Endodermal cell (in vitro differentiated cells): ENCODE measurements at regions not wholly inside any gene's neighbourhood (a gene's known extent, or its start where the extent isn't known, plus 50 kb on each side); places are given as distances from the start of the nearest gene placed in this dataset.

Experiments used
- DNase-seq: peaks from one replicate; pipeline ENCODE4 v3.0.0-alpha.2; 2017
- H3K27ac ChIP-seq: 2 replicates; pipeline ENCODE4 v1.5.1; 2013; ENCODE audit warnings: mild to moderate bottlenecking, low read depth, low read length, moderate library complexity
- H3K27me3 ChIP-seq: 2 replicates; pipeline ENCODE4 v1.6.1; 2013; ENCODE audit warnings: mild to moderate bottlenecking, low read length, moderate library complexity; ENCODE audit not compliant: insufficient read depth, control insufficient read depth, poor library complexity, severe bottlenecking
- H3K36me3 ChIP-seq: 2 replicates; pipeline ENCODE4 v1.7.0; 2013; ENCODE audit warnings: mild to moderate bottlenecking, low read length, moderate library complexity; ENCODE audit not compliant: control insufficient read depth, insufficient read depth
- H3K4me1 ChIP-seq: one replicate; pipeline ENCODE4 v1.7.0; 2013; ENCODE audit warnings: low read length; ENCODE audit not compliant: control insufficient read depth, insufficient read depth
- H3K4me3 ChIP-seq: 2 replicates; pipeline ENCODE4 v1.5.1; 2013; ENCODE audit warnings: mild to moderate bottlenecking, low read length, moderate library complexity
- H3K9ac ChIP-seq: 2 replicates; pipeline ENCODE4 v1.6.1; 2013; ENCODE audit warnings: mild to moderate bottlenecking, low read length, moderate library complexity; ENCODE audit not compliant: poor library complexity, severe bottlenecking; ENCODE audit errors: extremely low read depth
- H3K9me3 ChIP-seq: 2 replicates; pipeline ENCODE4 v1.6.1; 2013; ENCODE audit warnings: mild to moderate bottlenecking, low read length, moderate library complexity; ENCODE audit not compliant: control insufficient read depth
- H3K27ac Mint-ChIP-seq: 2 replicates; pipeline ENCODE4 v1.8.0; 2020; ENCODE audit warnings: mixed read lengths
- H3K27me3 Mint-ChIP-seq: 2 replicates; pipeline ENCODE4 v1.8.0; 2021; ENCODE audit warnings: mild to moderate bottlenecking, mixed read lengths; ENCODE audit not compliant: insufficient read depth
- H3K36me3 Mint-ChIP-seq: 2 replicates; pipeline ENCODE4 v1.8.0; 2020; ENCODE audit warnings: low read depth, mixed read lengths
- H3K4me1 Mint-ChIP-seq: 2 replicates; pipeline ENCODE4 v1.8.0; 2020; ENCODE audit warnings: mixed read lengths
- H3K4me3 Mint-ChIP-seq: 2 replicates; pipeline ENCODE4 v1.8.0; 2020; ENCODE audit warnings: mild to moderate bottlenecking, moderate library complexity, mixed read lengths
- H3K9me3 Mint-ChIP-seq: 2 replicates; pipeline ENCODE4 v1.8.0; 2020; ENCODE audit warnings: mild to moderate bottlenecking, mixed read lengths
- CTCF ChIP-seq: fragments of 200-600 bp; sonication (generic); conservative IDR thresholded peaks from 2 replicates; pipeline ENCODE4 v1.5.0; 2021; ENCODE audit warnings: antibody characterized with exemption, mild to moderate bottlenecking
- WGBS, 2 experiments: methylation state at CpG; one replicate each; pipeline versions ENCODE4 v1.1.5 to v1.1.7; 2013; ENCODE audit warnings: missing lambda C conversion rate in 2 of 2, mixed read lengths in 1 of 2; ENCODE audit not compliant: insufficient coverage in 1 of 2, insufficient read length in 1 of 2; 5-methylcytosine and 5-hydroxymethylcytosine counted together

- no peak overlapping the region for H3K27ac ChIP-seq
- Mint-ChIP-seq H3K27me3 (peaks cover 13% of the 10 kb centered on the region), H3K4me3 (no peak overlapping the region), H3K4me1 (peaks cover 34% of the 10 kb centered on the region), H3K9me3 (no peaks in the 10 kb centered on the region), H3K36me3 (no peaks in the 10 kb centered on the region), H3K27ac (peak overlapping the region; percentile 53)
- TF ChIP-seq CTCF: no peak
- DNase-seq: no peak
- H3K27me3 ChIP-seq: peaks cover 12% of the 10 kb centered on the region
- peaks cover 20% of the 10 kb centered on the region for H3K4me1 ChIP-seq
- WGBS, 2 experiments: 89 to 100% methylated on average over 1 of the region's 1 CpG
- H3K36me3 ChIP-seq: no peaks in the 10 kb centered on the region
- H3K9ac ChIP-seq: no peak overlapping the region
- H3K9me3 ChIP-seq: no peaks in the 10 kb centered on the region
- no peak overlapping the region for H3K4me3 ChIP-seq
These were observed 270.0 kb downstream of the UACA start for GRCh38 chr15:70493376-70493775.

GRCh38 chr15:70492240-70493177 lies 270.8 kb downstream of the UACA start:
- DNase-seq: no peak
- no peak overlapping the region for H3K4me3 Mint-ChIP-seq
- Histone ChIP-seq H3K27ac (no peak overlapping the region), H3K27me3 (peaks cover 12% of the 10 kb centered on the region), H3K4me3 (no peak overlapping the region), H3K9me3 (no peaks in the 10 kb centered on the region), H3K36me3 (no peaks in the 10 kb centered on the region), H3K4me1 (peaks cover 20% of the 10 kb centered on the region), H3K9ac (no peak overlapping the region)
- no peak for TF ChIP-seq CTCF
- peaks cover 34% of the 10 kb centered on the region for H3K4me1 Mint-ChIP-seq
- H3K9me3 Mint-ChIP-seq: no peaks in the 10 kb centered on the region
- H3K27ac Mint-ChIP-seq: no peak overlapping the region
- no peaks in the 10 kb centered on the region for H3K36me3 Mint-ChIP-seq
- WGBS, 2 experiments: 89 to 95% methylated on average over 8 to 20 of the region's 20 CpGs
- peaks cover 13% of the 10 kb centered on the region for H3K27me3 Mint-ChIP-seq

- Histone ChIP-seq H3K4me1 (peaks cover 20% of the 10 kb centered on the region), H3K9me3 (no peaks in the 10 kb centered on the region), H3K9ac (no peak overlapping the region), H3K27ac (no peak overlapping the region), H3K4me3 (no peak overlapping the region), H3K27me3 (peaks cover 12% of the 10 kb centered on the region), H3K36me3 (no peaks in the 10 kb centered on the region)
- Mint-ChIP-seq H3K4me3 (no peak overlapping the region), H3K4me1 (peaks cover 34% of the 10 kb centered on the region), H3K27me3 (peaks cover 12% of the 10 kb centered on the region), H3K27ac (no peak overlapping the region), H3K9me3 (no peaks in the 10 kb centered on the region), H3K36me3 (no peaks in the 10 kb centered on the region)
- no peak for TF ChIP-seq CTCF
- no peak for DNase-seq
- 93 to 96% methylated on average over 2 to 6 of the region's 6 CpGs for WGBS, 2 experiments
These were observed 271.7 kb downstream of the UACA start for GRCh38 chr15:70491641-70492040.
